Activated B cell treated with CpG ODN at 0.5 μM for 24 hours (primary cell): ENCODE measurements at regions not wholly inside any gene's neighbourhood (a gene's known extent, or its start where the extent isn't known, plus 50 kb on each side); places are given as distances from the start of the nearest gene placed in this dataset.

Source experiments
- ATAC-seq: fragments of 200-7000 bp; cut with Tn5 transposase; one replicate; pipeline ENCODE4 v1.10.0; 2021; ENCODE audit warnings: low read depth, mild to moderate bottlenecking, moderate library complexity
- CTCF ChIA-PET: fragments of 350-600 bp; sonication (Branson Sonifier 250); formaldehyde crosslinking; loops from one replicate; lab custom pipeline; 2021; ENCODE audit warnings: antibody characterized with exemption; lab: Charles Lee
- POLR2A ChIA-PET: fragments of 350-600 bp; sonication (Branson Sonifier 250); formaldehyde crosslinking; loops from one replicate; lab custom pipeline; 2021; ENCODE audit warnings: antibody characterized with exemption; lab: Charles Lee
- DNase-seq: peaks from one replicate; pipeline ENCODE4 v3.0.0; 2022
- H3K27ac Mint-ChIP-seq: one replicate; pipeline ENCODE4 v1.8.0; 2020; ENCODE audit warnings: mixed read lengths
- H3K27me3 Mint-ChIP-seq: one replicate; pipeline ENCODE4 v1.8.0; 2021; ENCODE audit warnings: mixed read lengths
- H3K36me3 Mint-ChIP-seq: one replicate; pipeline ENCODE4 v1.8.0; 2021; ENCODE audit warnings: low read depth, mixed read lengths
- H3K4me1 Mint-ChIP-seq: one replicate; pipeline ENCODE4 v1.8.0; 2021; ENCODE audit warnings: mixed read lengths
- H3K4me3 Mint-ChIP-seq: one replicate; pipeline ENCODE4 v1.8.0; 2020; ENCODE audit warnings: mild to moderate bottlenecking, mixed read lengths
- H3K9me3 Mint-ChIP-seq: one replicate; pipeline ENCODE4 v1.8.0; 2020; ENCODE audit warnings: mixed read lengths
- intact Hi-C: fragments of 100-400 bp; cut with micrococcal nuclease; formaldehyde crosslinking; loops from one replicate; pipeline ENCODE4 v1.15.1; 2024
- TF ChIP-seq, protein P1 (sequence below): fragments of 200-600 bp; IDR thresholded peaks from one replicate; pipeline ENCODE4 v1.8.0; 2022; ENCODE audit warnings: antibody characterized with exemption, mild to moderate bottlenecking

DNA sequence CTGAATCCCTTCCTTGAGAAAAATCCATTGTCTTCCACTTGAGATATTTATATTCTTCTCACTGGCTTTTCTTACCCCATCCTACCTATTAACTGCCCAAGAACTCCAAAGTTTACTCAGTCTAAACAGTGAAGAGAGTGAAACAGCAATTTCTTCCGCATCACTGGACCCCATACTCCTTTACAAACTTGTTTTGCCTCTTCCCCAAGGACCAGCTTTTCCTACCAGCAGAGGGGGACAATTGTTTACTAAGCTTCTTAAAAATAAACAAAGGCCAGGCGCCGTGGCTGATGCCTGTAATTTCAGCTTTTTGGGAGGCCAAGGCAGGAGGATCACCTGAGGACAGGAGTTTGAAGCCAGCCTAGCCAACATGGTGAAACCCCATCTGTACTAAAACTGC, 52.0 kb downstream of the LRATD1 start:
- Mint-ChIP-seq H3K36me3 (no peaks in the 10 kb centered on the region), H3K4me3 (no peak overlapping the region), H3K27ac (no peak overlapping the region), H3K4me1 (no peaks in the 10 kb centered on the region), H3K27me3 (no peaks in the 10 kb centered on the region), H3K9me3 (peaks cover 1% of the 10 kb centered on the region)
- DNase-seq, result no peak
- intact Hi-C loops, result no loop called here
- CTCF ChIA-PET, result no interaction called here
- no peak for ATAC-seq
- POLR2A ChIA-PET, result no interaction called here
- TF ChIP-seq, protein P1, sequence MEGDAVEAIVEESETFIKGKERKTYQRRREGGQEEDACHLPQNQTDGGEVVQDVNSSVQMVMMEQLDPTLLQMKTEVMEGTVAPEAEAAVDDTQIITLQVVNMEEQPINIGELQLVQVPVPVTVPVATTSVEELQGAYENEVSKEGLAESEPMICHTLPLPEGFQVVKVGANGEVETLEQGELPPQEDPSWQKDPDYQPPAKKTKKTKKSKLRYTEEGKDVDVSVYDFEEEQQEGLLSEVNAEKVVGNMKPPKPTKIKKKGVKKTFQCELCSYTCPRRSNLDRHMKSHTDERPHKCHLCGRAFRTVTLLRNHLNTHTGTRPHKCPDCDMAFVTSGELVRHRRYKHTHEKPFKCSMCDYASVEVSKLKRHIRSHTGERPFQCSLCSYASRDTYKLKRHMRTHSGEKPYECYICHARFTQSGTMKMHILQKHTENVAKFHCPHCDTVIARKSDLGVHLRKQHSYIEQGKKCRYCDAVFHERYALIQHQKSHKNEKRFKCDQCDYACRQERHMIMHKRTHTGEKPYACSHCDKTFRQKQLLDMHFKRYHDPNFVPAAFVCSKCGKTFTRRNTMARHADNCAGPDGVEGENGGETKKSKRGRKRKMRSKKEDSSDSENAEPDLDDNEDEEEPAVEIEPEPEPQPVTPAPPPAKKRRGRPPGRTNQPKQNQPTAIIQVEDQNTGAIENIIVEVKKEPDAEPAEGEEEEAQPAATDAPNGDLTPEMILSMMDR, result no peak

DNA sequence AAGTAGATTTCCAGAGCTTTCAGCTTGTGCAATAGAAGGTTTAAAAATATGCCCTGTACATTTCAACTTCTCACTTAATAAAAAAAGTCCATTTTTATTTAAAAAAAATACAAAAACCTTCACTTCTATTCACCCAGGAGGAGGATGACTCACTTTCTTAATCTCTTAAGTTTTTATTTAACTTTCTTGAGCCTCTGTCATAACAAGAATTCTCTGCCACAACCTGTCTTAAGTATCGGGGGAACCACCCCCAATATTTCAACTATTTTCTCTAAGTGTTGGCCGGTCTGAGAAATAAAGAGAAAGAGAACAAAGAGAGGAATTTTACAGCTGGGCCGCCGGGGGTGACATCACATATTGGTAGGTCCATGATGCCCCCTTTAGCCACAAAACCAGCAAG, 58.4 kb downstream of the LRATD1 start:
- no peaks in the 10 kb centered on the region for H3K27me3 Mint-ChIP-seq
- DNase-seq (no peak), ATAC-seq (no peak)
- intact Hi-C loops, result no loop called here
- no peak overlapping the region for H3K4me3 Mint-ChIP-seq
- ChIA-PET CTCF (no interaction called here), POLR2A (no interaction called here)
- H3K9me3 Mint-ChIP-seq, result peaks cover 6% of the 10 kb centered on the region
- no peaks in the 10 kb centered on the region for H3K4me1 Mint-ChIP-seq
- no peak overlapping the region for H3K27ac Mint-ChIP-seq
- TF ChIP-seq, protein P1, result no peak
- H3K36me3 Mint-ChIP-seq, result no peaks in the 10 kb centered on the region

DNA sequence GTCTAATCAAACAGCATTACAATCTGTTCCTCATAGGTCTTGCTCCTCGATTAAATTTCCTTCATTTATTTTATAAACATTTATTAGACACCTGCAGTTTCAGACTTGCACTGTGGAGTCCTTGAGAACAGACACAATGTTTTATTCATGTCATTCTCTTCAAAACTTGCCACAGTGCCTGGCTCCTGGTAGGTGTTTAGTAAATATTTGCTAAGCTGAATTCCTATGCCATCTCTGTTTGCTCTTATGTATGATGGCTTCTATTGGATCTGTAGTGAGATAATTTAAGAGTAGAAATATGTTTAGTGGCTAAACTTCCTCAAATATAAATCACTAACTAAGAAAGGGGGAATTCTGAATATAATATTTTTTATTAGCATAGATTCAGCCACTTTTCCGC, 61.4 kb downstream of the LRATD1 start:
- Mint-ChIP-seq H3K9me3 (peaks cover 6% of the 10 kb centered on the region), H3K36me3 (no peaks in the 10 kb centered on the region), H3K4me1 (no peaks in the 10 kb centered on the region), H3K4me3 (no peak overlapping the region), H3K27me3 (no peaks in the 10 kb centered on the region), H3K27ac (no peak overlapping the region)
- DNase-seq (no peak), ATAC-seq (no peak)
- intact Hi-C loops, result no loop called here
- ChIA-PET POLR2A (no interaction called here), CTCF (no interaction called here)
- TF ChIP-seq, protein P1, result no peak

DNA sequence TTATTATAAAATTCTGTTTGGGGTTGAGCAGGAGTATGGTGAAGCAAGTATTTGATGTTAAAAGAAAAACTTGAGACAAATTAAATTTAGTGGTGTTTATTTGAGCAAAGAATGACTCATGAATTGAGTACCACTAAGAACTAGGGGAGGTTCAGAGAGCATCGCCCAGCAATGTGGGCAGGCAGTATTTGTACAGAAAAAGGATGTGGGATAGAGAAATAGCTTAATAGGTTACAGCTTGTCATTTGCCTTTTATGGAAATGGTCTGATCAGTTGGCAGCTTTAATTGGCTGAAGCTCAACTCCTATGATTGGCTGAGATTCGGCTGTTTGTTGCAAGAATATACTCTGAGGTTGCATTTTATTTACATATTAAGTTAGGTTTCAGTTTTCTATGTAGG, 68.2 kb downstream of the LRATD1 start:
- TF ChIP-seq, protein P1, result no peak
- Mint-ChIP-seq H3K4me1 (no peaks in the 10 kb centered on the region), H3K9me3 (no peaks in the 10 kb centered on the region), H3K27me3 (no peaks in the 10 kb centered on the region), H3K27ac (no peak overlapping the region), H3K4me3 (no peak overlapping the region), H3K36me3 (no peaks in the 10 kb centered on the region)
- intact Hi-C loops, result no loop called here
- CTCF ChIA-PET, result no interaction called here
- ATAC-seq (no peak), DNase-seq (no peak)
- POLR2A ChIA-PET, result no interaction called here

DNA sequence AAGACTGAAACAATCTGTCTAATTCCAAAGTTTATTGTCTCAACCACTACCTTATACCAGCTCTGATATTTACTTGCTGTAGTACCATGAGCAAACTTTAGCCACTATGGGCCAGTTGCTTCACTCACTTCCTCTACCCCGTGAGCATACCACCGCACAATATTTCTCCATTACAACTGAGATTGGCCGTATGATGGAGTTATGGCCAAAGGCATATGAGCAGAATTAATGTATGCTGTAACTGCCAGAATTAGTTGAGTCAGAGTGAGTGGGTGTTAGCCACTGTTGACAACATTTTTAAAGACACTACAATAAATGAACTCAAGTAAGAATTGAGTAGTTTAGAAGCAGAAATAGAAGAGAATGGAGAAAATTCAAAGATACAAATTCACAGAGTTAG, 69.7 kb downstream of the LRATD1 start:
- H3K27ac Mint-ChIP-seq, result no peak overlapping the region
- no peak for DNase-seq
- no peaks in the 10 kb centered on the region for H3K4me1 Mint-ChIP-seq
- H3K27me3 Mint-ChIP-seq, result no peaks in the 10 kb centered on the region
- no peak overlapping the region for H3K4me3 Mint-ChIP-seq
- no peaks in the 10 kb centered on the region for H3K36me3 Mint-ChIP-seq
- CTCF ChIA-PET, result no interaction called here
- H3K9me3 Mint-ChIP-seq, result no peaks in the 10 kb centered on the region
- TF ChIP-seq, protein P1, result no peak
- POLR2A ChIA-PET, result no interaction called here
- intact Hi-C loops, result no loop called here
- ATAC-seq, result no peak
